GM23338 (cell line): ENCODE measurements at regions not wholly inside any gene's neighbourhood (a gene's known extent, or its start where the extent isn't known, plus 50 kb on each side); places are given as distances from the start of the nearest gene placed in this dataset.

Experiments used
- ATAC-seq: fragments of 200-7000 bp; cut with Tn5 transposase; 3 replicates; pipeline ENCODE4 v1.9.1; 2020
- DNase-seq: peaks from one replicate; pipeline ENCODE4 v3.0.0-alpha.2; 2015; ENCODE audit warnings: low spot score
- H2AFZ ChIP-seq: fragments of 200-600 bp; sonication (generic); 2 replicates; pipeline ENCODE4 v1.8.0; 2016; ENCODE audit warnings: antibody characterized with exemption, mild to moderate bottlenecking, moderate library complexity
- H3F3A ChIP-seq: fragments of 200-600 bp; sonication (generic); replicated peaks from 2 replicates; pipeline ENCODE4 v1.8.0; 2017; ENCODE audit warnings: antibody characterized with exemption, mixed run types, low read depth
- H3K27ac ChIP-seq: fragments of 200-600 bp; sonication (generic); 2 replicates; pipeline ENCODE4 v1.6.1; 2016; ENCODE audit warnings: low read depth
- H3K27me3 ChIP-seq: fragments of 200-600 bp; sonication (generic); 2 replicates; pipeline ENCODE4 v1.8.0; 2016; ENCODE audit warnings: mild to moderate bottlenecking, mixed run types, moderate library complexity; ENCODE audit not compliant: insufficient read depth
- H3K36me3 ChIP-seq: fragments of 200-600 bp; sonication (generic); 2 replicates; pipeline ENCODE4 v1.8.0; 2016; ENCODE audit warnings: mild to moderate bottlenecking; ENCODE audit not compliant: insufficient read depth
- H3K4me1 ChIP-seq: fragments of 200-600 bp; sonication (generic); 2 replicates; pipeline ENCODE4 v1.8.0; 2016; ENCODE audit warnings: mild to moderate bottlenecking, moderate library complexity; ENCODE audit not compliant: insufficient read depth
- H3K4me2 ChIP-seq: fragments of 200-600 bp; sonication (generic); 2 replicates; pipeline ENCODE4 v1.7.1; 2017; ENCODE audit warnings: mixed run types
- H3K4me3 ChIP-seq: fragments of 200-600 bp; sonication (generic); 2 replicates; pipeline ENCODE4 v1.6.1; 2016; ENCODE audit warnings: mixed run types
- H3K79me2 ChIP-seq: fragments of 200-600 bp; sonication (generic); replicated peaks from 2 replicates; pipeline ENCODE4 v1.8.0; 2017; ENCODE audit warnings: mild to moderate bottlenecking; ENCODE audit not compliant: insufficient read depth
- H3K9me2 ChIP-seq: fragments of 200-600 bp; sonication (generic); 2 replicates; pipeline ENCODE4 v1.8.0; 2017; ENCODE audit not compliant: insufficient read depth
- H4K20me1 ChIP-seq: fragments of 200-600 bp; sonication (generic); replicated peaks from 2 replicates; pipeline ENCODE4 v1.8.0; 2017; ENCODE audit warnings: mild to moderate bottlenecking; ENCODE audit not compliant: insufficient read depth
- H3K27ac Mint-ChIP-seq: 2 replicates; pipeline ENCODE4 v1.8.0; 2020; ENCODE audit warnings: inconsistent platforms, mild to moderate bottlenecking, moderate library complexity, mixed read lengths
- H3K27me3 Mint-ChIP-seq: 3 replicates; pipeline ENCODE4 v1.8.0; 2022; ENCODE audit warnings: low read depth, mild to moderate bottlenecking, moderate library complexity, mixed read lengths, inconsistent platforms; ENCODE audit not compliant: insufficient read depth, poor library complexity
- H3K36me3 Mint-ChIP-seq: 3 replicates; pipeline ENCODE4 v1.8.0; 2021; ENCODE audit warnings: low read depth, mild to moderate bottlenecking, inconsistent platforms, moderate library complexity, mixed read lengths
- H3K4me1 Mint-ChIP-seq: 3 replicates; pipeline ENCODE4 v1.8.0; 2020; ENCODE audit warnings: mild to moderate bottlenecking, inconsistent platforms, mixed read lengths
- H3K4me3 Mint-ChIP-seq: 3 replicates; pipeline ENCODE4 v1.8.0; 2021; ENCODE audit warnings: moderate library complexity, mild to moderate bottlenecking, inconsistent platforms, mixed read lengths
- H3K9me3 Mint-ChIP-seq: 3 replicates; pipeline ENCODE4 v1.8.0; 2020; ENCODE audit warnings: moderate library complexity, mild to moderate bottlenecking, inconsistent platforms, mixed read lengths
- EZH2 ChIP-seq: fragments of 200-600 bp; sonication (generic); IDR thresholded peaks from one replicate; pipeline ENCODE4 v1.8.0; 2017; ENCODE audit warnings: antibody characterized with exemption, mild to moderate bottlenecking, low read depth; ENCODE audit not compliant: unreplicated experiment
- ZNF114 ChIP-seq: fragments of 250-450 bp; sonication (Bioruptor Pico); IDR thresholded peaks from 2 replicates; pipeline ENCODE4 v1.5.0; 2020; ENCODE audit warnings: mild to moderate bottlenecking, moderate library complexity
- TF ChIP-seq, protein P1 (sequence below): fragments of 250-450 bp; sonication (Bioruptor Pico); IDR thresholded peaks from 2 replicates; pipeline ENCODE4 v1.5.0; 2020; ENCODE audit warnings: mild to moderate bottlenecking, moderate library complexity
- TF ChIP-seq, protein P2 (sequence below): IDR thresholded peaks from one replicate; pipeline ENCODE4 v1.6.1; 2018; ENCODE audit warnings: antibody characterized with exemption; ENCODE audit not compliant: unreplicated experiment
- TF ChIP-seq, protein P3 (sequence below): IDR thresholded peaks from 2 replicates; pipeline ENCODE4 v1.6.1; 2016; ENCODE audit warnings: antibody characterized with exemption

DNA sequence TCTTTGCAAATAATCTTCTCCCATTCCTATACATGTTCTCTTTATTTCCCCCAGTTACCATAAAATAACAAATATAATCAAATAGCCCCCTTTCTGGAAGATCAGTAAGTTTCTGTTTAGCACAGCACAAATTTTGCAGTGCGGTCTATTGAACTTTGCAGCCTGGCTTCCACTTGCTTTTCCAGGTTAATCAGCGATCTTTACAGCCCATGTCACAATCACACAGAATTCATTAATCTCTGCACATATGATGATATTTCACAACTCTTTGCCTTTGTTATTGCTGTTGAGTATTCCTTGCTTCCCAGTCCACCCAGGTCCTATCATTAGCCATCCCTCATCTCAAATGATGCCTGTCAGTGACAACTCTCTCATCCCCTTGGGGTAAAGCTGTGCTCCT, 2358.0 kb downstream of the PCDH7 start (continued):
- TF ChIP-seq, protein P1, sequence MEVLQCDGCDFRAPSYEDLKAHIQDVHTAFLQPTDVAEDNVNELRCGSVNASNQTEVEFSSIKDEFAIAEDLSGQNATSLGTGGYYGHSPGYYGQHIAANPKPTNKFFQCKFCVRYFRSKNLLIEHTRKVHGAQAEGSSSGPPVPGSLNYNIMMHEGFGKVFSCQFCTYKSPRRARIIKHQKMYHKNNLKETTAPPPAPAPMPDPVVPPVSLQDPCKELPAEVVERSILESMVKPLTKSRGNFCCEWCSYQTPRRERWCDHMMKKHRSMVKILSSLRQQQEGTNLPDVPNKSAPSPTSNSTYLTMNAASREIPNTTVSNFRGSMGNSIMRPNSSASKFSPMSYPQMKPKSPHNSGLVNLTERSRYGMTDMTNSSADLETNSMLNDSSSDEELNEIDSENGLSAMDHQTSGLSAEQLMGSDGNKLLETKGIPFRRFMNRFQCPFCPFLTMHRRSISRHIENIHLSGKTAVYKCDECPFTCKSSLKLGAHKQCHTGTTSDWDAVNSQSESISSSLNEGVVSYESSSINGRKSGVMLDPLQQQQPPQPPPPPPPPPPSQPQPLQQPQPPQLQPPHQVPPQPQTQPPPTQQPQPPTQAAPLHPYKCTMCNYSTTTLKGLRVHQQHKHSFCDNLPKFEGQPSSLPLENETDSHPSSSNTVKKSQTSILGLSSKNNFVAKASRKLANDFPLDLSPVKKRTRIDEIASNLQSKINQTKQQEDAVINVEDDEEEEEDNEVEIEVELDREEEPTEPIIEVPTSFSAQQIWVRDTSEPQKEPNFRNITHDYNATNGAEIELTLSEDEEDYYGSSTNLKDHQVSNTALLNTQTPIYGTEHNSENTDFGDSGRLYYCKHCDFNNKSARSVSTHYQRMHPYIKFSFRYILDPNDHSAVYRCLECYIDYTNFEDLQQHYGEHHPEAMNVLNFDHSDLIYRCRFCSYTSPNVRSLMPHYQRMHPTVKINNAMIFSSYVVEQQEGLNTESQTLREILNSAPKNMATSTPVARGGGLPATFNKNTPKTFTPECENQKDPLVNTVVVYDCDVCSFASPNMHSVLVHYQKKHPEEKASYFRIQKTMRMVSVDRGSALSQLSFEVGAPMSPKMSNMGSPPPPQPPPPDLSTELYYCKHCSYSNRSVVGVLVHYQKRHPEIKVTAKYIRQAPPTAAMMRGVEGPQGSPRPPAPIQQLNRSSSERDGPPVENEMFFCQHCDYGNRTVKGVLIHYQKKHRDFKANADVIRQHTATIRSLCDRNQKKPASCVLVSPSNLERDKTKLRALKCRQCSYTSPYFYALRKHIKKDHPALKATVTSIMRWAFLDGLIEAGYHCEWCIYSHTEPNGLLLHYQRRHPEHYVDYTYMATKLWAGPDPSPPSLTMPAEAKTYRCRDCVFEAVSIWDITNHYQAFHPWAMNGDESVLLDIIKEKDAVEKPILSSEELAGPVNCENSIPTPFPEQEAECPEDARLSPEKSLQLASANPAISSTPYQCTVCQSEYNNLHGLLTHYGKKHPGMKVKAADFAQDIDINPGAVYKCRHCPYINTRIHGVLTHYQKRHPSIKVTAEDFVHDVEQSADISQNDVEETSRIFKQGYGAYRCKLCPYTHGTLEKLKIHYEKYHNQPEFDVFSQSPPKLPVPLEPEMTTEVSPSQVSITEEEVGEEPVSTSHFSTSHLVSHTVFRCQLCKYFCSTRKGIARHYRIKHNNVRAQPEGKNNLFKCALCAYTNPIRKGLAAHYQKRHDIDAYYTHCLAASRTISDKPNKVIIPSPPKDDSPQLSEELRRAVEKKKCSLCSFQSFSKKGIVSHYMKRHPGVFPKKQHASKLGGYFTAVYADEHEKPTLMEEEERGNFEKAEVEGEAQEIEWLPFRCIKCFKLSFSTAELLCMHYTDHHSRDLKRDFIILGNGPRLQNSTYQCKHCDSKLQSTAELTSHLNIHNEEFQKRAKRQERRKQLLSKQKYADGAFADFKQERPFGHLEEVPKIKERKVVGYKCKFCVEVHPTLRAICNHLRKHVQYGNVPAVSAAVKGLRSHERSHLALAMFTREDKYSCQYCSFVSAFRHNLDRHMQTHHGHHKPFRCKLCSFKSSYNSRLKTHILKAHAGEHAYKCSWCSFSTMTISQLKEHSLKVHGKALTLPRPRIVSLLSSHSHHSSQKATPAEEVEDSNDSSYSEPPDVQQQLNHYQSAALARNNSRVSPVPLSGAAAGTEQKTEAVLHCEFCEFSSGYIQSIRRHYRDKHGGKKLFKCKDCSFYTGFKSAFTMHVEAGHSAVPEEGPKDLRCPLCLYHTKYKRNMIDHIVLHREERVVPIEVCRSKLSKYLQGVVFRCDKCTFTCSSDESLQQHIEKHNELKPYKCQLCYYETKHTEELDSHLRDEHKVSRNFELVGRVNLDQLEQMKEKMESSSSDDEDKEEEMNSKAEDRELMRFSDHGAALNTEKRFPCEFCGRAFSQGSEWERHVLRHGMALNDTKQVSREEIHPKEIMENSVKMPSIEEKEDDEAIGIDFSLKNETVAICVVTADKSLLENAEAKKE (CRISPR knock-in tag): no peak
- TF ChIP-seq, protein P2, sequence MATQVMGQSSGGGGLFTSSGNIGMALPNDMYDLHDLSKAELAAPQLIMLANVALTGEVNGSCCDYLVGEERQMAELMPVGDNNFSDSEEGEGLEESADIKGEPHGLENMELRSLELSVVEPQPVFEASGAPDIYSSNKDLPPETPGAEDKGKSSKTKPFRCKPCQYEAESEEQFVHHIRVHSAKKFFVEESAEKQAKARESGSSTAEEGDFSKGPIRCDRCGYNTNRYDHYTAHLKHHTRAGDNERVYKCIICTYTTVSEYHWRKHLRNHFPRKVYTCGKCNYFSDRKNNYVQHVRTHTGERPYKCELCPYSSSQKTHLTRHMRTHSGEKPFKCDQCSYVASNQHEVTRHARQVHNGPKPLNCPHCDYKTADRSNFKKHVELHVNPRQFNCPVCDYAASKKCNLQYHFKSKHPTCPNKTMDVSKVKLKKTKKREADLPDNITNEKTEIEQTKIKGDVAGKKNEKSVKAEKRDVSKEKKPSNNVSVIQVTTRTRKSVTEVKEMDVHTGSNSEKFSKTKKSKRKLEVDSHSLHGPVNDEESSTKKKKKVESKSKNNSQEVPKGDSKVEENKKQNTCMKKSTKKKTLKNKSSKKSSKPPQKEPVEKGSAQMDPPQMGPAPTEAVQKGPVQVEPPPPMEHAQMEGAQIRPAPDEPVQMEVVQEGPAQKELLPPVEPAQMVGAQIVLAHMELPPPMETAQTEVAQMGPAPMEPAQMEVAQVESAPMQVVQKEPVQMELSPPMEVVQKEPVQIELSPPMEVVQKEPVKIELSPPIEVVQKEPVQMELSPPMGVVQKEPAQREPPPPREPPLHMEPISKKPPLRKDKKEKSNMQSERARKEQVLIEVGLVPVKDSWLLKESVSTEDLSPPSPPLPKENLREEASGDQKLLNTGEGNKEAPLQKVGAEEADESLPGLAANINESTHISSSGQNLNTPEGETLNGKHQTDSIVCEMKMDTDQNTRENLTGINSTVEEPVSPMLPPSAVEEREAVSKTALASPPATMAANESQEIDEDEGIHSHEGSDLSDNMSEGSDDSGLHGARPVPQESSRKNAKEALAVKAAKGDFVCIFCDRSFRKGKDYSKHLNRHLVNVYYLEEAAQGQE: no peak

DNA sequence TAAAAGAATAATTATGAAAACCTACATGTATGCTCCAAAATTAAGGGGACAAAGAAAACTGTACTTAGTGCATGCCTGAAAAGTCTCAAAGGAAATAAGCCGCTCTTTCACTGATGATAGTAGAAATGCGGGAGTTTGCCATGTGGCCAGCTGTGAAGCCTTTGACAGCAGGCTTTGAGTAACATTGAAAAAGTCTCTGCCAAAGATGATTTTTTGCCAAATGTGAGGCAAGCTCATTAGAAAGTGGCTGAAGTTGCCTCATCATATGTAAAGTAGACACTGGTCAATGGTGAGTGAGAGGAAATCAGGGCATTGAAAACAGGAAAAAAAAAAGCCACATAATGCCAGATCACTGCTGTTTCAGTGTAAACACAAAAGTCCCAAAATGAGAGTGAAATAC, 2360.1 kb downstream of the PCDH7 start:
- H3K27ac ChIP-seq: no peak overlapping the region
- no peaks in the 10 kb centered on the region for H3K36me3 ChIP-seq
- DNase-seq (no peak), ATAC-seq (no peak)
- no peaks in the 10 kb centered on the region for H3F3A ChIP-seq
- no peak overlapping the region for H3K4me3 Mint-ChIP-seq
- no peak overlapping the region for H3K27ac Mint-ChIP-seq
- no peak overlapping the region for H3K4me2 ChIP-seq
- H2AFZ ChIP-seq: no peak overlapping the region
- H3K4me3 ChIP-seq: no peak overlapping the region
- H3K27me3 ChIP-seq: no peaks in the 10 kb centered on the region
- H3K4me1 Mint-ChIP-seq: 0 out of 3 replicates have a peak, but pooled peaks cover 9% of the 10 kb centered on the region
- H3K4me1 ChIP-seq: peaks cover 8% of the 10 kb centered on the region; the same call in 1 of the 2 replicates
- no peaks in the 10 kb centered on the region for H4K20me1 ChIP-seq
- no peaks in the 10 kb centered on the region for H3K9me3 Mint-ChIP-seq
- H3K79me2 ChIP-seq: no peaks in the 10 kb centered on the region
- H3K36me3 Mint-ChIP-seq: no peaks in the 10 kb centered on the region
- H3K27me3 Mint-ChIP-seq: peaks cover 1% of the 10 kb centered on the region
- H3K9me2 ChIP-seq: peaks cover 6% of the 10 kb centered on the region; the same call in 1 of the 2 replicates
- TF ChIP-seq EZH2 (no peak), ZNF114 (CRISPR knock-in tag) (no peak)
- TF ChIP-seq, protein P3, sequence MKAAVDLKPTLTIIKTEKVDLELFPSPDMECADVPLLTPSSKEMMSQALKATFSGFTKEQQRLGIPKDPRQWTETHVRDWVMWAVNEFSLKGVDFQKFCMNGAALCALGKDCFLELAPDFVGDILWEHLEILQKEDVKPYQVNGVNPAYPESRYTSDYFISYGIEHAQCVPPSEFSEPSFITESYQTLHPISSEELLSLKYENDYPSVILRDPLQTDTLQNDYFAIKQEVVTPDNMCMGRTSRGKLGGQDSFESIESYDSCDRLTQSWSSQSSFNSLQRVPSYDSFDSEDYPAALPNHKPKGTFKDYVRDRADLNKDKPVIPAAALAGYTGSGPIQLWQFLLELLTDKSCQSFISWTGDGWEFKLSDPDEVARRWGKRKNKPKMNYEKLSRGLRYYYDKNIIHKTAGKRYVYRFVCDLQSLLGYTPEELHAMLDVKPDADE: no peak
